ENCODE measurements at regions not wholly inside any gene's neighbourhood (a gene's known extent, or its start where the extent isn't known, plus 50 kb on each side); places are given as distances from the start of the nearest gene placed in this dataset.

DNA sequence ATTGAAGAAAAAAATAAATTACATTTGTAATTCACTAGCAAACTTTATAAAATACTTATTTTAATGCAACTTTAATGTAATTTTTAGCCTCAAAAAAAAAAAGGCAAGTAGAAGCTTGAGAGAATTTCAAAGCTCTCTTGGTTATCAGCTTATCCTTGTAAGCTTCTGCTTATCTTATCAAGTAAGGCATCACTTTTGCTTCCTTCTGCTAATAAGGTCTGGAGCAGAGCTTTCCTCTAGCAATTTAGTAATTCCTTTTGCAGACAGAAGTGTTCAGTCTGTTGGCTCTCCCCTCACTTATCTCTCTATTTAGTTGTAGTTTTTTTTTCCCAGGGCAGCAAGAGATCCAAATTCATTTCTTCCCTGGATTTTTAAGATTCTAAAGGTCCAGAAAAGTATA is 525.0 kb downstream of the ISL1 start:
- ChIA-PET CTCF (ENCODE audit: partially characterized antibody) (no interaction called here), POLR2A (ENCODE audit: partially characterized antibody) (no interaction called here)
- Histone ChIP-seq H3K56ac (replicated peaks; ENCODE audit: insufficient read length, low read depth, low read length) (no peak overlapping the region), H3K14ac (ENCODE audit: insufficient read length) (no peak overlapping the region), H3K36me3 (ENCODE audit: control insufficient read depth in 2 of 4, insufficient read depth in 4 of 4, low read length in 3 of 4) (no peaks in the 10 kb centered on the region), H3K23ac (ENCODE audit: insufficient read length) (no peak overlapping the region), H4K5ac (ENCODE audit: insufficient read length, low read depth, low read length) (no peak overlapping the region), H3K9ac (replicated peaks in 1 of 4; ENCODE audit: extremely low read depth in 1 of 4, low read depth in 3 of 4, low read length in 3 of 4) (no peak overlapping the region), H2BK20ac (ENCODE audit: low read length) (no peak overlapping the region), H2BK15ac (ENCODE audit: low read length) (no peak overlapping the region), H3K18ac (ENCODE audit: extremely low read depth, low read length) (no peak overlapping the region), H4K8ac (ENCODE audit: extremely low read depth, insufficient read depth, low read length) (no peak overlapping the region), H3K79me1 (ENCODE audit: low read depth, low read length) (no peaks in the 10 kb centered on the region), H3K27me3 (replicated peaks in 1 of 4; ENCODE audit: control insufficient read depth in 3 of 4, extremely low read depth in 1 of 4, insufficient read depth in 3 of 4, low read length in 3 of 4) (no peaks in the 10 kb centered on the region), H2BK5ac (ENCODE audit: low read depth, low read length) (no peak overlapping the region), H2BK120ac (replicated peaks; ENCODE audit: low read depth, low read length) (no peak overlapping the region), H2AK5ac (ENCODE audit: low read depth, low read length) (no peak overlapping the region), H2BK12ac (ENCODE audit: low read depth, low read length) (no peak overlapping the region), H4K20me1 (replicated peaks in 1 of 2; ENCODE audit: control insufficient read depth in 1 of 2, insufficient read depth in 2 of 2, low read length in 2 of 2) (no peaks in the 10 kb centered on the region), H4K91ac (replicated peaks; ENCODE audit: insufficient read length, low read length) (no peak overlapping the region), H3K4me3 (ENCODE audit: extremely low read depth in 1 of 4, insufficient read depth in 2 of 4, low read depth in 3 of 4, low read length in 4 of 4) (no peak overlapping the region), H3K27ac (ENCODE audit: low read depth, low read length) (no peak overlapping the region), H2AFZ (ENCODE audit: low read length) (no peak overlapping the region), H3K4me1 (replicated peaks in 1 of 4; ENCODE audit: control insufficient read depth in 3 of 4, insufficient read depth in 4 of 4, low read length in 3 of 4) (no peaks in the 10 kb centered on the region), H3K79me2 (ENCODE audit: control insufficient read depth in 1 of 2, insufficient read depth in 2 of 2, low read length in 2 of 2) (no peaks in the 10 kb centered on the region), H3K4ac (replicated peaks; ENCODE audit: insufficient read length, low read depth, low read length) (no peak overlapping the region), H3K9me3 (ENCODE audit: insufficient read depth in 2 of 2, low read depth in 1 of 2, low read length in 1 of 2) (no peaks in the 10 kb centered on the region), H3K4me2 (ENCODE audit: insufficient read depth in 1 of 2, low read depth in 2 of 2, low read length in 2 of 2) (no peak overlapping the region), H3K23me2 (ENCODE audit: low read depth, low read length) (no peaks in the 10 kb centered on the region)
- DNase-seq (ENCODE audit: low read depth in 1 of 2, low spot score in 2 of 2) (no peak), FAIRE-seq (no peak)
- TF ChIP-seq MAFK (IDR thresholded peaks at IDR 0.05; ENCODE audit: low read depth, low read length) = no peak
- TF ChIP-seq KDM5A (IDR thresholded peaks at IDR 0.05; ENCODE audit: low read length) = no peak
- no peak for TF ChIP-seq FOSL1 (IDR thresholded peaks at IDR 0.05; ENCODE audit: insufficient read depth, low read depth, low read length)
- no peak for TF ChIP-seq SRF (IDR thresholded peaks at IDR 0.05; ENCODE audit: low read depth, low read length)
- TF ChIP-seq SP4 (IDR thresholded peaks at IDR 0.05; ENCODE audit: low read length) = no peak
- no peak for TF ChIP-seq EZH2 (IDR thresholded peaks at IDR 0.05; ENCODE audit: low read depth, low read length, severe bottlenecking)
- TF ChIP-seq TEAD4 (IDR thresholded peaks at IDR 0.05; ENCODE audit: low read depth, low read length) = no peak
- TF ChIP-seq RNF2 (IDR thresholded peaks at IDR 0.05; ENCODE audit: borderline replicate concordance, low read depth, low read length, missing control alignments, poor library complexity, severe bottlenecking) = no peak
